ENCODE measurements at regions not wholly inside any gene's neighbourhood (a gene's known extent, or its start where the extent isn't known, plus 50 kb on each side); places are given as distances from the start of the nearest gene placed in this dataset.

DNA sequence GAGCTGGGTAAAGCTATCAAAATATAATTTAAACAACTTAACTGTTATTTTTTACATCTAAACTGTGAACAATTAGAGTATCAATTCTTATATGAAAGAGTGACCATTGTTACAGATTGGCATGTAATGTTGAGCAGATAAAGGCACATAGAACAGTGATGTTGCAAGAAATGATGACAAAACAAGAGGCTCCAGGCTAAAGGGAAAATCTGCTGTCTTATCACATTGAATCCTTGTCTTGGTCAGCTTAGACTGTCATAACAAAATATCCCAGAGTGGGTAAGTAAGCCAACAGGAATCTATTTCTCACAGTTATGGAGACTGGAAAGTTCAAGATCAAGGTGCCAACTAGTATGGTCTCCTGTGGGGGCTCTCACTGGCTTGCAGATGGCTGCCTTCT, 154.1 kb upstream of the PPP3CA start:
- TF ChIP-seq POLR2A (IDR thresholded peaks at IDR 0.05) = no peak
- TF ChIP-seq, protein P1, sequence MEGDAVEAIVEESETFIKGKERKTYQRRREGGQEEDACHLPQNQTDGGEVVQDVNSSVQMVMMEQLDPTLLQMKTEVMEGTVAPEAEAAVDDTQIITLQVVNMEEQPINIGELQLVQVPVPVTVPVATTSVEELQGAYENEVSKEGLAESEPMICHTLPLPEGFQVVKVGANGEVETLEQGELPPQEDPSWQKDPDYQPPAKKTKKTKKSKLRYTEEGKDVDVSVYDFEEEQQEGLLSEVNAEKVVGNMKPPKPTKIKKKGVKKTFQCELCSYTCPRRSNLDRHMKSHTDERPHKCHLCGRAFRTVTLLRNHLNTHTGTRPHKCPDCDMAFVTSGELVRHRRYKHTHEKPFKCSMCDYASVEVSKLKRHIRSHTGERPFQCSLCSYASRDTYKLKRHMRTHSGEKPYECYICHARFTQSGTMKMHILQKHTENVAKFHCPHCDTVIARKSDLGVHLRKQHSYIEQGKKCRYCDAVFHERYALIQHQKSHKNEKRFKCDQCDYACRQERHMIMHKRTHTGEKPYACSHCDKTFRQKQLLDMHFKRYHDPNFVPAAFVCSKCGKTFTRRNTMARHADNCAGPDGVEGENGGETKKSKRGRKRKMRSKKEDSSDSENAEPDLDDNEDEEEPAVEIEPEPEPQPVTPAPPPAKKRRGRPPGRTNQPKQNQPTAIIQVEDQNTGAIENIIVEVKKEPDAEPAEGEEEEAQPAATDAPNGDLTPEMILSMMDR (IDR thresholded peaks at IDR 0.05) = no peak
